PFSK-1 (cell line): ENCODE measurements at regions not wholly inside any gene's neighbourhood (a gene's known extent, or its start where the extent isn't known, plus 50 kb on each side); places are given as distances from the start of the nearest gene placed in this dataset.

Experiments used
- FOXP2 ChIP-seq: optimal IDR thresholded peaks from 2 replicates; pipeline ENCODE3; 2011; ENCODE audit warnings: borderline replicate concordance, control low read depth, inconsistent platforms; ENCODE audit not compliant: insufficient read depth; ENCODE audit errors: extremely low read length, extremely low read depth
- POLR2AphosphoS5 ChIP-seq: IDR thresholded peaks from 2 replicates; pipeline ENCODE4 v1.6.1; 2012; ENCODE audit warnings: low read depth, mild to moderate bottlenecking, control low read depth, low read length, moderate library complexity
- SIN3A ChIP-seq: IDR thresholded peaks from 2 replicates; pipeline ENCODE4 v1.6.1; 2012; ENCODE audit warnings: mild to moderate bottlenecking, low read length, moderate library complexity, borderline replicate concordance; ENCODE audit not compliant: insufficient read depth
- TAF1 ChIP-seq: IDR thresholded peaks from 2 replicates; pipeline ENCODE4 v1.6.1; 2012; ENCODE audit warnings: low read length, control low read depth, borderline replicate concordance; ENCODE audit not compliant: insufficient read depth
- TF ChIP-seq, protein P1 (sequence below), 2 experiments: IDR thresholded peaks; 2 replicates each; pipeline versions ENCODE4 v1.6.1 to v1.8.0; 2011 to 2012; ENCODE audit warnings: low read depth in 2 of 2, low read length in 2 of 2, control low read depth in 1 of 2, inconsistent platforms in 1 of 2, mild to moderate bottlenecking in 1 of 2, moderate library complexity in 1 of 2; ENCODE audit not compliant: insufficient read depth in 1 of 2

- TF ChIP-seq TAF1 (no peak), POLR2AphosphoS5 (no peak), SIN3A (no peak), FOXP2 (no peak)
- TF ChIP-seq, protein P1, sequence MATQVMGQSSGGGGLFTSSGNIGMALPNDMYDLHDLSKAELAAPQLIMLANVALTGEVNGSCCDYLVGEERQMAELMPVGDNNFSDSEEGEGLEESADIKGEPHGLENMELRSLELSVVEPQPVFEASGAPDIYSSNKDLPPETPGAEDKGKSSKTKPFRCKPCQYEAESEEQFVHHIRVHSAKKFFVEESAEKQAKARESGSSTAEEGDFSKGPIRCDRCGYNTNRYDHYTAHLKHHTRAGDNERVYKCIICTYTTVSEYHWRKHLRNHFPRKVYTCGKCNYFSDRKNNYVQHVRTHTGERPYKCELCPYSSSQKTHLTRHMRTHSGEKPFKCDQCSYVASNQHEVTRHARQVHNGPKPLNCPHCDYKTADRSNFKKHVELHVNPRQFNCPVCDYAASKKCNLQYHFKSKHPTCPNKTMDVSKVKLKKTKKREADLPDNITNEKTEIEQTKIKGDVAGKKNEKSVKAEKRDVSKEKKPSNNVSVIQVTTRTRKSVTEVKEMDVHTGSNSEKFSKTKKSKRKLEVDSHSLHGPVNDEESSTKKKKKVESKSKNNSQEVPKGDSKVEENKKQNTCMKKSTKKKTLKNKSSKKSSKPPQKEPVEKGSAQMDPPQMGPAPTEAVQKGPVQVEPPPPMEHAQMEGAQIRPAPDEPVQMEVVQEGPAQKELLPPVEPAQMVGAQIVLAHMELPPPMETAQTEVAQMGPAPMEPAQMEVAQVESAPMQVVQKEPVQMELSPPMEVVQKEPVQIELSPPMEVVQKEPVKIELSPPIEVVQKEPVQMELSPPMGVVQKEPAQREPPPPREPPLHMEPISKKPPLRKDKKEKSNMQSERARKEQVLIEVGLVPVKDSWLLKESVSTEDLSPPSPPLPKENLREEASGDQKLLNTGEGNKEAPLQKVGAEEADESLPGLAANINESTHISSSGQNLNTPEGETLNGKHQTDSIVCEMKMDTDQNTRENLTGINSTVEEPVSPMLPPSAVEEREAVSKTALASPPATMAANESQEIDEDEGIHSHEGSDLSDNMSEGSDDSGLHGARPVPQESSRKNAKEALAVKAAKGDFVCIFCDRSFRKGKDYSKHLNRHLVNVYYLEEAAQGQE (IDR thresholded peaks at IDR 0.05; ENCODE audit: insufficient read depth in 1 of 2, low read depth in 2 of 2, low read length in 2 of 2), result no peak
Observed at GRCh38 chr21:25307489-25307888, 299.8 kb downstream of the MRPL39 start.
